RPMI8226 (cell line): ENCODE measurements at regions not wholly inside any gene's neighbourhood (a gene's known extent, or its start where the extent isn't known, plus 50 kb on each side); places are given as distances from the start of the nearest gene placed in this dataset.
"Not testable (repeated sequence)": the region's sequence is repeated elsewhere in the genome, so short reads cannot be mapped to it uniquely, and the experiment has no call there.

Experiments used
- DNase-seq: peaks from one replicate; pipeline ENCODE4 v3.0.0-alpha.2; 2015

DNA sequence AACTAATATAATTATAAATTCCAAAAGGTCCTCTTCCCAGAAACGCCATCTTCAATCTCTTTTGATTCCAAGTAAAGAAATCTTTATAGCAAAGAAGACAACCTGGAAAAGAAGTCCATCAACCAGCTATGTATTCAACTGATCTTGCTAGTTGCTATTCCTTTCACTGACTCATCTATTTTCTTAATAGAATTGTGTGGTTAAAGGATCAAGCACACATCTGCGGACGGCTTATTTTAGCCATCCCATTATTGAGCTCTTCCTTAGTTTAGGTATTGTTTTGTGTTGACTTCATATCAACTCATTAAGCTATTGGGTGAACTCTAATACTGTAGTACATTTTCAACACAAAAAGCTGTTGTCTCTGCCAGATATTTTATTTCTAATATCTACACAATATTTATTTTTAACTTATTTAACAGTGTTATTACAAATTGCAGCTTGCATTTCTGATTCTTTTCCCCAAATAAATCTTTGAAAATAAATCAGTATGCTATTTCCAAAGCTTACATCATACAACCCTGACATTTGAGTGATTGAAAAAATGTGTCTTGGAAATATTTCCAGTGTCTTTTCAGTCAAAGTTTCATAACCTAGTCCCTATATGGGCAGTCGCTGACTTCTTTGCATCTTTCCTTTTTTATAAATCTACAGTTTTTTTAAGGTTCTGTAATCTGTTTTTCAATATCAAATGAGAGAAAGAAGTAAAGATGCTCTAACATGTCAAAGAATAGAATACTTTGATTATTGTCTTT lies 158.8 kb upstream of the SPRY2 start:
- DNase-seq: no peak

DNA sequence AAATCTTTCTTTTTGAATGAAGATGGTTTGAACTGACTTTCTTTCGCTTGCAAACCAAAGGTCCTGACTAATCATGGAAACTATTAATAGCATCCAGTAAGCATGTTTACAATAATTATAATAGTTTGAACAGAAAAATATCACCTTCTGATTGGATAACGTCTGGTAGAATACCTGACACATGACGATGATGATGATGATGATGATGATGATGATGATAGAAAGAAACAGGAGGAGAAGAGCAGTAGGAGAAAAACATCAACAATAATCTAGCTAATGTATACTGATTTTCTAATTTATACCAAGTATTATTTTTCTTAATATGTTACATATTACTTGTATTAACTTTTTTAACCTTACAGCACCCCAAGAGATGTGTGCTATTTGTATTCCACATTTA lies 157.5 kb upstream of the SPRY2 start:
- DNase-seq: no peak

DNA sequence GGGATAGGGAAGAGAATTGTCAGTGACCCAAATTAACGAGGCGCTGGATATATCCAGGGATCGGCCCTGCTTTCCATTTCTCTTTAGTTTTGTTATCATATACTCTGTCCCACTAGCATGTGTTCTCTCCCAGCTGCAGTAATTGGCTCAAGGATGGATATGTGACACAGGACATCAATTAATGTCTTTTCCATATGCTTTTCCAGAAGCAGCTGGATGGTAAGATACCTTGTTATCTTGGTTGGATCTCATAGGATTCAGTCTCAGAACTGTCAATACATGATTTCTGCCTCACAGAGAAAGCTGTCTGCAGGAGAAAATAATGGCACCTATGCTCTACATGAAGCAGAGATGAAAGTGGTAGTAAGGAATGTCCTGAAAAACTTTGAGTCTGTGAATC lies 157.1 kb upstream of the SPRY2 start:
- no peak for DNase-seq

DNA sequence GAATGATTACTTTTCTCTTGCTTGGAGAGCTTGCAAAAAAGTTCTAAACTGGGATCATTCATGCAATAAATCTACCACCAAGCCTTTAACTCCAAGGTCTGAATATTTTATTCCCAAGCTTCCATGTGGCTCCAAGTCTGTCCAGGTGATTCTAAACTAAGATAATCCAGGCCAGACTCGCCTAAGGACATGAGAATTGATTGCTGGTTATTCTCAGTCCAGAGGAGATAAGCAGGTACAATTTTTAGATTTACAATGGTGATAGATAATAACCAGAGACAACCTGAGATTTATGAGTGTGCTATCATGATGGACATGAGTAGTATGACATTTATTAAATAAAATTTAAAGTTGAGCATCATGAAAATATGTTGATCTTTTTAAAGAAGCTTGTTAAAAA lies 156.5 kb upstream of the SPRY2 start:
- DNase-seq: no peak

DNA sequence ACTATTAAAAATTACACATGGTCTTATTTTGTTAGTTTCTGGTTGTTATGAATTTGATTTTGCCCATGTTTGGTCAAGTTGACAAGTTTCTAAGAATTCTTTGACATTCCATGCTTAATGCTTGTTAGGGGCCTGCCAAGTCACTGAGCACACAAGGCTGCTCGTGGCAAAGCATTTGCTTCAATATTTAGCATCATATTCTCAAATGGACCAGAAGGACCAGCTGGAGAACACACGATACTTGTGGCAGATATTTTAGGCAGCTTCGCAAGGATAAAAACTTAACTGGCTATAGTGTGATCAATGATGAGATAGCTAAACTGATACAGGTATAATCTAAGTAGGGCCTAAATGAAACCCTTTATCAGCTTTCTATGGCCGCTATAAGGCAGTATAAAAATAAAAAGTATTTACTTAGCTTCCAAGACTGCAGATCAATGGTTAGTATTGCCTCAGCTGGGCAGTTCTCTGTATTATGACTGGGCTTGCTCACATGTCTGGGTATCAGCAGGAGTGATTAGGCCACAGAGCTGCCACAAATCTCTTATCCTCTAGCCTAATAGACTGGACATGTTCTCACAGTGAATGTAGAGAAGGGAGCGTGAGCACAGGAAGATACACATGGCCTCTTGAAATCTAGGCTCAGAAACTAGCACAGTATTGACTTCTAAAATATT lies 155.9 kb upstream of the SPRY2 start:
- DNase-seq: no peak

DNA sequence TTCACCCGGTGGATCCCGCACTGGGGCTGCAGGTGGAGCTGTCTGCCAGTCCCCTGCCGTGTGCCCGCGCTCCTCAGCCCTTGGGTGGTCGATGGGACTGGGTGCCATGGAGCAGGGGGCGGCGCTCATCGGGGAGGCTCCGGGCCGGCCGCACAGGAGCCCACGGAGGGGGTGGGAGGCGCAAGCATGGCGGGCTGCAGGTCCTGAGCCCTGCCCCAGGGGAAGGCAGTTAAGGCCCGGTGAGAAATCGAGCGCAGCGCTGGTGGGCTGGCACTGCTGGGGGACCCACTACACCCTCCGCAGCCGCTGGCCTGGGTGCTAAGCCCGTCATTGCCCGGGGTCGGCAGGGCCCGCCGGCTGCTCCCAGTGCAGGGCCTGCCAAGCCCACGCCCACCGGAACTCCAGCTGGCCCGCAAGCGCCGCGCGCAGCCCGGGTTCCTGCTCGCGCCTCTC lies 149.6 kb upstream of the SPRY2 start:
- not testable (repeated sequence) for DNase-seq

DNA sequence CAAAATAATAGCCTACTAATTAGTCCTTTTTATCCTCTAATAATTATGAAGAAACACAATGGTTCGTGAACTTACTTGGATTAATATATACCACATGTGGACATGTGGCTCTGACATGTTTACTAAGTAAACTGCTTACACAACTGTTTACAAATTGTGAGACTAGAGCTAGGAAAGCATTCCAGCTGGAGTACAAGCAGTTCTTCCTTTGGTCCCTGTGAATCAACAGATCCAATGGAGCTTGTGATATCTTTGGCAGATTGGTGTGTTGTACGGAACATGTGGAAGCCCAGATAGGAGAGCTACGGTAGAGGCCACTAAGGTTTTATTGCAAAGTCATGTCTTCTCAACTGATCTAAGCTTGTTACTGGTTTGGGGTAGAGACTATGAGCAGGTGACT lies 145.5 kb upstream of the SPRY2 start:
- no peak for DNase-seq

DNA sequence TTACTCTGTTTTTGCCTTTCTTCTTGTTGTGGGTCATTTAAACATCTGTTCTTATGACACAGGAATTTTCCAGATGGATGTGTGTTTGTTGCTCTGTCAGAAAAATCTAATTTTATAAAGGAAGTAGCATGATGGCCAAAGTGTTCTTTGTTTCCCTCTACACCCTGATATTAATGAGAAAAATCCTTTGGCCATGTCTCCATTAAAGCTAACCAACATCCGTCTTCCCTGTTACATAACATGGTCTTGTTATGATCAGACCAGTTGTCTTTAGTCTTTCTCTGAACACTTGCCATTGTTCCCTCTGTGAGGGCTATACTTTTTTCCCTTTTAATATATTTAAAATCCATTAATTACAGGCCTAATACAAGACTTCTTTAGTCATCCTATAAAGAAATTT lies 142.2 kb upstream of the SPRY2 start:
- DNase-seq: no peak

DNA sequence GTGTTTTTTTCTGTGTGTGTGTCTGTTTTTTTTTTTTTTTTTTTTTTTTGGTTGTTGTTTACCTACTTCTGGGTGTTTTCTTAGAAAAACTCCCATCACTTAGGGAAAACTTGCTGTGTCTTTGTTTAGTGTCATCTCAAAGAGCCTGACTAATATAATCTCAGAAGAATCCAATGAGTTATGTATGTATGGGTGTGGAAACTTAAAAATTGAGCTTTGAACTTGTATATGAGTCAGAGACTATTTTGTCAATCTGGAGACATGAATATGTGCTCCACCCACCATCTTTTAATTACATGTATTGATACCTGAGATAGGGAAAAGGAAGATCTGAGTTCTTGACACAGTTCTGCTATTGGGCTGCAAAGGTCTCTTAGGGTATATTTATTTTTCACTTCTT lies 140.7 kb upstream of the SPRY2 start:
- no peak for DNase-seq

DNA sequence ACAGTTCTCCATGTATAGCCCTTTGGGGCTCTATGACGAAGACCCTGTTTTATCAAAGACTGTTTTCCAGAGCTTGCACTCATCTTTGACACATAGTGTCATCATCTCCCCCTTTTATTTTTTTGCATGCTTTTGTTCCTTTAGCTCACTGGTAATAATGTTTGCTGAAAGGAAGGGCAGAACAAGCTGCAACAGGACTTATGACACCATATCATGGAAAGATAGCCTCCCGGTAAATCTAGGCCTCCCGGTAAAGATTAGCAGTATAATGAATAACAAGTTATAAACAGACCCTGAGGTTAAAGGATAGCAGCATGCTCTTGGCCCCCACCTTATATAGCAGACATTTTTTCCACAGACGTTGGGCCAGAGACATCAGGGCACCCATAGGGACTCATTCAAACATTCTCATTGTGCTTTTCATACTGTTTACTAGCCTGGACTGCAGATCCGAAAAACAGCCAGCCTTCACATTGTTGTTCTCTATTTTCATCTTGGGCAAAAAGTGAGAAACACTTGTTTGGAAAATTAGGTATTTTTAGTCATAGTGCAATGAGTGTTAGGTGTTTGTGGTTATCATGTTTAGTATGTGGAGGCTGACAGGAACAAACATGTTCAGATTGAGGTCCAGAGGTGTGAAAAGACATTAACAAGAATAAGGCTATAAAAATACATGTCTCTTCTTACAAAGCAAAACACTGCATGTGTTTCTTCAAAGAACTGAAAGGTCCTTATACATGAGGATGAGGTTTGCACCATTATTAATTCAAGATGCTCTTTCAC lies 136.9 kb upstream of the SPRY2 start:
- DNase-seq: no peak

DNA sequence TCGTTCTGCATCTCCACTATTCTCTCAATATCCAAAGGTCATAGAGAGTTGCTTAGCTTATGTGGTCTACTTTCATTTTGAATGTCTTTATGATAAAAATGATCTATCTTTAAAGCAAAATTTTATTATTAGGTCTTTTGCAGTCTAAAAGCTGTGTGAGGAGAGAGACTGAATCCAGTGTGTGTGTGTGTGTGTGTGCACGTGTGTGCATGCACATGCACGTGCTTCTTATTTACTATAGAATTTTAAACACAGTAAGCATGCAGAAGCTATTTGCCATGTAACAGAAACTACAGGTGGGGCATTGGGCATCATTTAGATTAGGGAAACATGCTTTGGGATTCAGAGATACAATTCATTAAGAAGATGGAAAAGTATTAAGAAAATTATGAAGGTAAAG lies 136.0 kb upstream of the SPRY2 start:
- no peak for DNase-seq

DNA sequence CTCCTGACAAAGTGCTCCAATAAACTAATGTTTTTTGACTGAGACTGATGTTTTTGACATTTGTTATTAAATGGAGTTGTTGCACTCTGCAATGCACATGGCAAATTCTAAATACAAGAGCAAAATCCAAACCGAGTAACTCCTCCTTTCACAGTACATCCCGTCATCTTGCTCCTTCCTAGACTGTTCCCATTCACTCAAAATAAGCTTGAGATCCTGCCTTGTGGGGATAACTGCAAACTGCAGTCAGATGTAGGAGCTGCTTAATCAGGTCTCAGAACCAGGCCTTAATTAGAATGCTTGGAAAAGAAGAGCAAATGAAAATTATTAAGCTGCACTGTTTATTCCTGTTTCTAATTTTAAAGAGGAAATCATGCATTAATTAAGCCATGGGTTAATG lies 134.8 kb upstream of the SPRY2 start:
- no peak for DNase-seq

DNA sequence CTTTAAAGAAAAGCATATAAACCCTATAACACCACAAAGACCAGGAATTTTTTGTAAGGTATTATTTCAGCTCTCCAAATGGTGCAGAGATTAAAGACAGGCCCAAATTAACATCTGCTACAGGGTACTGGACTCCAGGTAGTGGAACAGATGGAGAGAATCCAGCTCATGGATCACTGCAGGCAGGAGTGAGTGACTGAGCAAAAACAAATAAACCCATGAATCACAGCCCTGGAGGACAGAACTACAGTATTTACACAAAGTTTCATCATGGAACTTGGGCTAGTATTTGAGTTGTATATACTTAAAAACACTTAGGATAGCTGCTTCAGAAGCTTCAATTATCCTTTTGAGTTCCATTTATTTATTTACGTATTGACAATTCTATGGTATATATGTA lies 132.8 kb upstream of the SPRY2 start:
- DNase-seq: no peak

DNA sequence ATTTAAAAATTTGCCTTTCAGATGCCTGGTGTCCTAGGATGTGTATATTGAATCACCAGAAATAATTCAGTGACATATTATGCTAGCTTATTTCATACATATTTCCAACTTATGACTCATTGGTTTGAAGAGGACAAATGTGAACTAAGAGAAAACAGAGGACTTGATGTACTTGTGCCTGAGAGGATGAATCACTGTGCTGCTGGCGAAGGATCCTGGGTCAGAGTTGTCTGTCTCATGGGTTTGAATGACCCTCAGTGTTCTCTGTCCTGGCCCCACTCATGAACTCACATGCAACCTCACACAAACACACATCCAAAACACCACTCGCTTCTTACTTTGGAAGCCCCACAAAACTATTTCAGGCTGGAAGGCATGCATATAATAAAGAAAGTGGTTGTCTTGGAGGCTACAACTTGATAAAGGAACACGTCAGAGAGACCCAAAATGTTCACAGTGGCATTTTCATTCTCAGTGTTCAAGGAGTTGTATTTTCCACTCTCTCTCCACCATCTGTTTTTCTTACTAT lies 129.0 kb upstream of the SPRY2 start:
- DNase-seq: no peak

DNA sequence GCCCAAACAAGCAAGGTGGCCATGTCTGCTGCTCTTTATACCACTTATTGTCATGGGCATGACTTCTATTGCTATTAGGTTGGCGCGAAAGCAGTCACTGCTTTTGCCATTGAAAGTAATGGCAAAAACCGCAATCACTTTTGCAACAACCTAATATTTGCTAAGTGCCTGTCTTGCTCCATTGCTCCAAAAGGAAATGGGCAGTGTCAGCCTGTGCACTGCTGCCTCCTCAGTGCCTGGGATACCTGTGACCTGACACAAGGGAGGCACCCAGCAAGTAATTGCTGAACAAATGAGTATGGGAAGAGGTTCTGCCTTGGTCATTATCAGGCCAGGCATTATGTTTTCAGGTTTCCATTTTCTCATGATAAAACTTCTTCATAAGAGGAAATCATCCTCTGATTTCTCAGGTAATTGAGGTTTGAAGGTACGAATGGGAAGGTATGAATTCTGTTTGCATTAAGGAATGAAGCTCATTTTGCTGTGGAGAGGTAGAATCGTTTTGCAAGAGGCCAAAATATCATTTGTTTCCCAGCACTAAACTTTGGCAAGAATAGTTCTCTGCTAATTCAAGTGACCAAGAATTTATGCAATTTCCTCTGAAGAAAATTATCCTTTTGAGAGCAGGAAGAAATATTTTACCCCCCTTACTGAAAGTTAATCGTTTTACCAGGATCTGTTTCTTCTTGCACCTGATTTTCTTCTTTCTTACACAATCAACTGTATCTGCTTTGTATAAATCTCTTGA lies 128.4 kb upstream of the SPRY2 start:
- no peak for DNase-seq

DNA sequence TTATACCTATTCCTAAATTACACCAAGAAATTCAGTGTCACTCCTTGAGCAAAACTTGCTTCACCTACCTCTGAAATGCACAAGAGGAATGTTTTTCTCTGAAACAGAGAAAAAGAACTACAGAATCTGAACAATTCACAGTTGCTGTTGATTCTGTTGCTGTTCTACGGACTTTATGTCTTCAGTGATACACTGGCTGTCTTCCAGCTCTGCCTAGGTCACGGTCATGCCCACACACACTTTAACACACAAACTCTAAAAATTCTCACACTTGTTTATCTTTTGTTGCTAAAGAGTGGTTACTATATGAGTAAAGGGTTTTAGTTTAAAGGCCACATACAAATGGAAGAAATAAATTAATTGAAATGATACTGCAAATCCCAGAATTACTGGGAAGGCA lies 124.4 kb upstream of the SPRY2 start:
- DNase-seq: no peak

DNA sequence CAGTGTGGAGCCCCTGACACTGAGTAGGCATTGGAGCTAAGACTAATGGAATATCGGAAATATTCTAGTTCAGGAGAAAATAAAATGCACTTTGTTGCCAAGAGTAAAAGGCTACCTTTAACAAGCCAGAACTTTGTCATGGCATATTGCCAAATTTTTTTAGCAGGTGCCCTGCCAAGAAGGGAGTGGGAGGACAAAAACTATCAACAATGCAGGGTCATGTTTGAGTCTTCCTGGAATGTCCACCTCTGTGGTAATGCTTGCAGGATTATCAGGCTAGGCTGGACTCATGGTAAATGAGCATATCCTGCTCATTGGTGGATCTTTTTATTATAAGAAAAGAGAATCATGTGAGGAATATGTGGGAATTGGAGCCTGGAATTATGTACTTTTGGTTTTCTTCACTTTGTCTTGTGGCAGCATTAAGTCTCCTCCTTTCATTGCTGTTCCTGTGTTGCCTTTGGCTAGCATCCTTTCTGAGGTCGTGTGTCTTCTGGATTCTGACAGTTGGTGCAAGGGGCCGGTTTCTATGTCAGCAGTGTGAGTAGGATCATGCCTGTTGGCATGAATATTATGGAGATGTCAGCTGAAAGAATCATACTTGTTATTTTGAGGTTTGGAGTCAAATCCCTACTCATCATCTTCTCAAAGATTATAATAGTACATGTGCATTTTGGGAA lies 122.9 kb upstream of the SPRY2 start:
- no peak for DNase-seq

DNA sequence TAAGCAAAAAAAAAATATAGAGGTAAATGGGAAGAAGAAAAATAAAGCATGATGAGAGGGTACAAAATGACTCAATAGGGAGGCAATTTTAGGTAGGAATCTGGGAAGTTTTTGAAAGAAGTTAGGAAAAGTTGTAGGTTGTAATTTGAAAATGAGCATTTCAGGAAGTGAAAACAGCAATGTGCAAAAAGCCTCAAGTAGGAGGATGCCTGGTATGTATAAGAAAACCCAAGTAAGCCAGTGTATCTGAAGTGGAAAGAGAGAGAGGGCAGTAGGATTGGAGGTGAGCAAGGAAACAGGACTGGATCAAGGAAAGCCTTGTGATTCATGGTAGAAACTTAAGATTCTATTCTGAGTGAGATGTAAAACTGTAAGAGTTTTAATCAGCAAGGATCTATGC lies 121.6 kb upstream of the SPRY2 start:
- DNase-seq: no peak

DNA sequence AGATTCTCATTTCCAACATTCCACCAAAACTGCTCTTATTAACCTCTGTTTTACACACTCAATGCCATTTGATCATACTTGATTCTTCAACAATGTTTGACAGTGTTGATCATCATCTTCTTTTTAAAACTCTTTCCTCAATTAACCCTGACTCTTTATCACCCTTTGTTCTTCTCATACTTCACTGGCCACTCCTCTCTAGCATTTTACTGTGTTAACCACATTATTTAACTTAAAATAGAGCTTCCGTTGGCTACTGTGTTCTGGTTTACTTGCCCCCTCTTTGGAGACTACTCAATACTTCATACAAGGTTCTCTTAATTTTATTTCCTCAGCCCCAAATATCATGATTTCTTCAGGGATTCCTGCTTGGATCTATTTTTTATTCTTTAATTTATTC lies 121.1 kb upstream of the SPRY2 start:
- no peak for DNase-seq

DNA sequence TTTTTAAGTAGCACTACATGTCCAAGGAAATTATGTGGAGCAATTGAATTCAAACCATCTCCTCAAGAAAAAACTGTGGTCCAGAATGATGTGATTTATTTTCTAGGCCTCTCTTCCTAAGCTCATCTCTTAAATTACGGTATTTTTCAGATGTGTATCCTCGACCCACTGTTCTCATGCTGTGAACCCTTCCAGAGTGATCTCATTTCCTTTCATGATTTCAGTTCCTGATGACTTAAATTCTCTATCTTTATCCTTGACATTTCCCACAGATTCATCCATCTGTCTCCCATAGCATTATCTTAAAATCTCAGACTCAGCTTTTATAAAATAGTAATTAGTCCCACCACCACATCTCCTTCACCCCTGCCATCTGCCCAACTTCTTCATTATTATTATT lies 117.6 kb upstream of the SPRY2 start:
- no peak for DNase-seq

DNA sequence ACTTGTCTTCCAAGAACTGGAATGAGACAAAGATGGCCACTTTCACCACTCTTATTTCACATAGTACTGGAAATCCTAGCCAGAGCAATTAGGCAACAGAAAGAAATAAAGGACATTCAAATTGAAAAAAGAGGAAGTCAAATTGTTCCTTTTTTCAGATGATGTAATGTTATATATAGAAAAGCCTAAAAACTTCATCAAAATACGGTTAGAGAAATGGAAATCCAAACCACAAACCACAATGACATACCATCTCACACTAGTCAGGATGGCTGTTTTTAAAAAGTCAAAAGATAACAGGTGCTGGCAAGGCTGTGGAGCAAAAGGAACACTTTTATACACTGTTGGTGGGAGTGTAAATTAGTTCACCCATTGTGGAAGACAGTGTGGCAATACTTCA lies 113.3 kb upstream of the SPRY2 start:
- DNase-seq: peak; percentile 4

DNA sequence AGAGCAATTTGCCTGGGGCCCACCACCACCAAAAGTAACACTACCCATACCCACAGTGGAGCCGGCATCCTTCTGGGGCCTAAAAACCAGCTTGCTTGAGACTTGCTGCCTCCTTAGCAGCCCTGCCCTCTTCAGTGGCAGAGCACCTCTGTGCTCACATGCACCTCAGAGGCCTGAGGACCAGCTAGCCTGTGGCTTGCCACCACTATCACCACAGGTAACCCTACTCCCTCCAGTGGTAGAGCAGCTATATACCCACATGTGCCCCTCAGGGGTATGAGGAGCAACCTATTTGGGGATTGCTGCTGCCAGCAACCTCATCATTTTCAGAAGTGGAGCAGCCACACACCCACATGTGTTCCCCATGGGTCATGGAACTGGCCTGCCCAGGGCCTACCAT lies 111.4 kb upstream of the SPRY2 start:
- no peak for DNase-seq
